B cell (primary cell): ENCODE measurements at regions not wholly inside any gene's neighbourhood (a gene's known extent, or its start where the extent isn't known, plus 50 kb on each side); places are given as distances from the start of the nearest gene placed in this dataset.
A peak's percentile ranks its signal among the peaks of the same experiment; 100 is the strongest.

Experiments used
- ATAC-seq: fragments of 200-7000 bp; cut with Tn5 transposase; one replicate; pipeline ENCODE4 v1.10.0; 2021; ENCODE audit warnings: low read depth, mild to moderate bottlenecking, moderate number of reproducible peaks, moderate library complexity
- CTCF ChIA-PET: fragments of 350-600 bp; sonication (Branson Sonifier 250); formaldehyde crosslinking; loops from one replicate; lab custom pipeline; 2021; ENCODE audit warnings: antibody characterized with exemption, inconsistent platforms; lab: Charles Lee
- POLR2A ChIA-PET: fragments of 350-600 bp; sonication (Branson Sonifier 250); formaldehyde crosslinking; loops from one replicate; lab custom pipeline; 2021; ENCODE audit warnings: antibody characterized with exemption; lab: Charles Lee
- DNase-seq: peaks from one replicate; pipeline ENCODE4 v3.0.0; 2013
- H2AFZ ChIP-seq: 2 replicates; pipeline ENCODE4 v1.6.1; 2012; ENCODE audit warnings: mild to moderate bottlenecking, low read depth, low read length; ENCODE audit not compliant: insufficient read depth, poor library complexity, severe bottlenecking
- H3K27ac ChIP-seq, 2 donors: 1 replicate in 1 of 2; 2 replicates in 1 of 2; pipeline ENCODE4 v1.5.1; 2012 to 2013; ENCODE audit warnings: low read length in 2 of 2, mild to moderate bottlenecking in 2 of 2, moderate library complexity in 1 of 2
- H3K27me3 ChIP-seq, 4 experiments: fragments of 200-600 bp in 1 of 4; sonication (generic) in 1 of 4; replicated peaks in 1 of 4; 1 replicate in 2 of 4; 2 replicates in 2 of 4; pipeline versions ENCODE4 v1.6.1 to v1.7.0; 2013 to 2016; ENCODE audit warnings: low read length in 3 of 4, mild to moderate bottlenecking in 2 of 4, mixed read lengths in 1 of 4, moderate library complexity in 1 of 4; ENCODE audit not compliant: insufficient read depth in 4 of 4, control insufficient read depth in 3 of 4; ENCODE audit errors: control extremely low read depth in 1 of 4
- H3K36me3 ChIP-seq, 2 experiments: replicated peaks in 1 of 2; 1 replicate in 1 of 2; 2 replicates in 1 of 2; pipeline versions ENCODE4 v1.6.1 to v1.7.1; 2013; ENCODE audit warnings: low read length in 1 of 2; ENCODE audit not compliant: insufficient read depth in 2 of 2, control insufficient read depth in 1 of 2; ENCODE audit errors: control extremely low read depth in 1 of 2, extremely low read depth in 1 of 2
- H3K4me1 ChIP-seq, 2 donors: fragments of 200-600 bp in 1 of 2; sonication (generic) in 1 of 2; 1 replicate in 1 of 2; 2 replicates in 1 of 2; pipeline versions ENCODE4 v1.5.1 to v1.6.1; 2013 to 2017; ENCODE audit warnings: low read length in 2 of 2; ENCODE audit not compliant: control insufficient read depth in 2 of 2, insufficient read depth in 2 of 2
- H3K4me2 ChIP-seq: replicated peaks from 2 replicates; pipeline ENCODE3; 2012; ENCODE audit warnings: mild to moderate bottlenecking, low read depth, low read length; ENCODE audit not compliant: poor library complexity, severe bottlenecking
- H3K4me3 ChIP-seq, 5 experiments: fragments of 200-600 bp in 1 of 5; sonication (generic) in 1 of 5; 1 replicate in 3 of 5; 2 replicates in 2 of 5; pipeline versions ENCODE4 v1.5.1 to v1.7.0; 2011 to 2016; ENCODE audit warnings: low read length in 4 of 5, mild to moderate bottlenecking in 4 of 5, low read depth in 2 of 5, control low read depth in 1 of 5, moderate library complexity in 1 of 5; ENCODE audit not compliant: insufficient read depth in 1 of 5; ENCODE audit errors: control extremely low read depth in 1 of 5, extremely low read depth in 1 of 5
- H3K79me2 ChIP-seq: fragments of 200-600 bp; sonication (generic); one replicate; pipeline ENCODE4 v1.6.0; 2016; ENCODE audit warnings: low read length; ENCODE audit not compliant: control insufficient read depth, insufficient read depth
- H3K9ac ChIP-seq: fragments of 200-600 bp; sonication (generic); 2 replicates; pipeline ENCODE4 v1.6.1; 2017; ENCODE audit warnings: mild to moderate bottlenecking, low read length, moderate library complexity
- H3K9me3 ChIP-seq, 3 donors: one replicate each; pipeline versions ENCODE4 v1.6.1 to v1.7.1; 2013; ENCODE audit warnings: low read length in 2 of 3; ENCODE audit not compliant: control insufficient read depth in 2 of 3, insufficient read depth in 1 of 3; ENCODE audit errors: control extremely low read depth in 1 of 3
- H4K20me1 ChIP-seq: 2 replicates; pipeline ENCODE4 v1.6.0; 2012; ENCODE audit warnings: mild to moderate bottlenecking, low read length; ENCODE audit not compliant: insufficient read depth, control insufficient read depth, poor library complexity, severe bottlenecking
- H3K27ac Mint-ChIP-seq: one replicate; pipeline ENCODE4 v1.8.0; 2021; ENCODE audit warnings: mixed read lengths
- H3K27me3 Mint-ChIP-seq: one replicate; pipeline ENCODE4 v1.8.0; 2021; ENCODE audit warnings: mixed read lengths
- H3K4me1 Mint-ChIP-seq: one replicate; pipeline ENCODE4 v1.8.0; 2021; ENCODE audit warnings: mixed read lengths
- H3K4me3 Mint-ChIP-seq: one replicate; pipeline ENCODE4 v1.8.0; 2021; ENCODE audit warnings: mixed read lengths
- H3K9me3 Mint-ChIP-seq: one replicate; pipeline ENCODE4 v1.8.0; 2022; ENCODE audit warnings: mixed read lengths; ENCODE audit not compliant: insufficient read depth
- EZH2 ChIP-seq: IDR thresholded peaks from 2 replicates; pipeline ENCODE4 v1.6.1; 2012; ENCODE audit warnings: borderline replicate concordance, low read depth, mild to moderate bottlenecking, moderate library complexity, low read length; ENCODE audit not compliant: insufficient read depth, poor library complexity, severe bottlenecking
- WGBS: methylation state at CpG from one replicate; pipeline ENCODE4 v1.1.5; 2013; ENCODE audit warnings: missing lambda C conversion rate; ENCODE audit not compliant: insufficient coverage; 5-methylcytosine and 5-hydroxymethylcytosine counted together
- intact Hi-C: fragments of 100-400 bp; cut with micrococcal nuclease; formaldehyde crosslinking; loops from one replicate; pipeline ENCODE4 v1.10.0; 2022
- TF ChIP-seq, protein P1 (sequence below): fragments of 200-600 bp; IDR thresholded peaks from one replicate; pipeline ENCODE4 v1.8.0; 2022; ENCODE audit warnings: antibody characterized with exemption, mild to moderate bottlenecking

DNA sequence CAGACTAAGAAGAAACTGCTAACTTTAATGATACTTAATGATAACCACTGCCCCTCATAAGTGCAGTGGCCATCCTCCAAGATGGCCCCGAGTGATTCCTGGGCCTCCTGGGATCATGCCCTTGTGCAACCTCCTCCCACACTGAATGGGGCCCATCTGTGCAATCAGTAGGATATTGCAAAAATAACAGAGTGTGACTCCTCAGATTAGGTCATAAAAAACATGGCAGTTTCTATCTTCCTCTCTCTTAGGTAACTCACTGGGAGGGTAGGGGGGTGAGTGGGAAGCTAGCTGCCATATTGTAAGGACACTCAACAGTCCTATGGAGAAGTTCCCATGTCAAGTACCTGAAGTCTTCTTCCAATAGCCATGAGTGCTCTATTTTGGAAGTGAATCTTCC, 173.0 kb downstream of the SHQ1 start:
- Mint-ChIP-seq H3K9me3 (no peaks in the 10 kb centered on the region), H3K4me1 (peaks cover 21% of the 10 kb centered on the region), H3K27me3 (peaks cover 14% of the 10 kb centered on the region), H3K4me3 (no peak overlapping the region), H3K27ac (no peak overlapping the region)
- Histone ChIP-seq H2AFZ (no peak overlapping the region), H3K9me3 (peaks cover 0 to 11% (median 0%) of the 10 kb centered on the region in 3 donors), H3K27ac (no peak overlapping the region), H3K79me2 (no peaks in the 10 kb centered on the region), H3K27me3 (peaks cover 0 to 4% (median 2%) of the 10 kb centered on the region in 4 experiments), H3K9ac (no peak overlapping the region), H3K36me3 (no peaks in the 10 kb centered on the region), H4K20me1 (no peaks in the 10 kb centered on the region), H3K4me2 (no peak overlapping the region), H3K4me3 (no peak overlapping the region), H3K4me1 (peaks cover 11% of the 10 kb centered on the region in 2 donors)
- ATAC-seq (no peak), DNase-seq (no peak)
- TF ChIP-seq EZH2: no peak
- TF ChIP-seq, protein P1, sequence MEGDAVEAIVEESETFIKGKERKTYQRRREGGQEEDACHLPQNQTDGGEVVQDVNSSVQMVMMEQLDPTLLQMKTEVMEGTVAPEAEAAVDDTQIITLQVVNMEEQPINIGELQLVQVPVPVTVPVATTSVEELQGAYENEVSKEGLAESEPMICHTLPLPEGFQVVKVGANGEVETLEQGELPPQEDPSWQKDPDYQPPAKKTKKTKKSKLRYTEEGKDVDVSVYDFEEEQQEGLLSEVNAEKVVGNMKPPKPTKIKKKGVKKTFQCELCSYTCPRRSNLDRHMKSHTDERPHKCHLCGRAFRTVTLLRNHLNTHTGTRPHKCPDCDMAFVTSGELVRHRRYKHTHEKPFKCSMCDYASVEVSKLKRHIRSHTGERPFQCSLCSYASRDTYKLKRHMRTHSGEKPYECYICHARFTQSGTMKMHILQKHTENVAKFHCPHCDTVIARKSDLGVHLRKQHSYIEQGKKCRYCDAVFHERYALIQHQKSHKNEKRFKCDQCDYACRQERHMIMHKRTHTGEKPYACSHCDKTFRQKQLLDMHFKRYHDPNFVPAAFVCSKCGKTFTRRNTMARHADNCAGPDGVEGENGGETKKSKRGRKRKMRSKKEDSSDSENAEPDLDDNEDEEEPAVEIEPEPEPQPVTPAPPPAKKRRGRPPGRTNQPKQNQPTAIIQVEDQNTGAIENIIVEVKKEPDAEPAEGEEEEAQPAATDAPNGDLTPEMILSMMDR: no peak
- no CpG with 5 or more reads among the region's 1 CpG for WGBS
- ChIA-PET CTCF (no interaction called here), POLR2A (no interaction called here)
- intact Hi-C loops: no loop called here

DNA sequence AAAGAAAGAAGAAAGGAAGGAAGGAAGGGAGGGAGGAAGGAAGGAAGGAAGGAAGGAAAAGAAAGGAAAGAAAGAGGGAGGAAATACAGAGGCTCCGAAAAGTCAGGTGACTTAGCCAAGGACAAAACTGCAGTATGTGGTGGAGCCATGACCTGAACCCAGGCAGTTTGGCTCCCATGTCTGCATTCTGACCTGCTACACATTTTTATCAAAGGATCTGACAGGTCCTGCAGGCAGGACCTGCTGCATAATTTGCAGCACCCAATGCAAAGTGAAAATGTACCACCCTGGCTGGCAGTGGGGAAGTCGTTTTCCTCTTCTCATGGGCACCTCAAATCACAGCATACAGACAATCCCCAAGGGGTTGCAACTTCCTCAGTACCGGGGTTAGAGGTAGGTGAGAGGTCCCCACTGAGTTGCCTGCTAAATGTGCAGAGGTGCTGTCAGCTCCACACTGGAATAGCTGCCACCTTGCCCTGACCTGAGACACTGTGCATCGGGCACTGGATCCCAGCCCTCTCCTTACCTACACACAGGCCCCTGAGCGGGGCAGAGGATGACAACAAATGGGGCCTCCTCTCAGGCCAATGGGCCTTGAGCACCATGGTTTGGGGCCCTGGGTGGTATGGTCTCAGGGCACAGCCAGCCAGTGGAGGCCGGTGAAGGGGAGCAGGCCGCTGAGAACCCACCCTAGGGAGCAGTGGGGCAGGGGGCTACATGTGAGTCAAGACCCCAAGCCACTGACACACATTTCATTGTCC, 175.1 kb downstream of the SHQ1 start:
- Histone ChIP-seq H3K4me2 (peak overlapping the region; percentile 52), H4K20me1 (no peaks in the 10 kb centered on the region), H3K27me3 (peaks cover 0 to 11% (median 0%) of the 10 kb centered on the region in 4 experiments), H2AFZ (no peak overlapping the region), H3K9me3 (peaks cover 0 to 11% (median 0%) of the 10 kb centered on the region in 3 donors), H3K4me1 (peaks cover 11% of the 10 kb centered on the region in 2 donors), H3K36me3 (no peaks in the 10 kb centered on the region), H3K79me2 (no peaks in the 10 kb centered on the region), H3K4me3 (no peak overlapping the region), H3K9ac (no peak overlapping the region), H3K27ac (no peak overlapping the region)
- Mint-ChIP-seq H3K27ac (no peak overlapping the region), H3K4me1 (peaks cover 21% of the 10 kb centered on the region), H3K27me3 (peaks cover 18% of the 10 kb centered on the region), H3K9me3 (no peaks in the 10 kb centered on the region), H3K4me3 (no peak overlapping the region)
- DNase-seq (peak; percentile 62), ATAC-seq (peak; percentile 67)
- TF ChIP-seq, protein P1: no peak
- no peak for TF ChIP-seq EZH2
- CTCF ChIA-PET: no interaction called here
- POLR2A ChIA-PET: no interaction called here
- intact Hi-C loops: no loop called here
- 62% methylated on average over 7 of the region's 7 CpGs for WGBS
